Nephron progenitor cell (in vitro differentiated cells): ENCODE measurements at regions not wholly inside any gene's neighbourhood (a gene's known extent, or its start where the extent isn't known, plus 50 kb on each side); places are given as distances from the start of the nearest gene placed in this dataset.
A peak's percentile ranks its signal among the peaks of the same experiment; 100 is the strongest.
"Not testable (repeated sequence)": the region's sequence is repeated elsewhere in the genome, so short reads cannot be mapped to it uniquely, and the experiment has no call there.

ENCODE experiments used
- DNase-seq: peaks from one replicate; pipeline ENCODE4 v3.0.0; 2021
- H3K27ac Mint-ChIP-seq: 2 replicates; pipeline ENCODE4 v1.8.0; 2021; ENCODE audit warnings: mild to moderate bottlenecking, moderate library complexity, mixed read lengths
- H3K27me3 Mint-ChIP-seq: 2 replicates; pipeline ENCODE4 v1.8.0; 2021; ENCODE audit warnings: mild to moderate bottlenecking, low read depth, mixed read lengths; ENCODE audit not compliant: poor library complexity
- H3K36me3 Mint-ChIP-seq: 2 replicates; pipeline ENCODE4 v1.8.0; 2021; ENCODE audit warnings: low read depth, mixed read lengths
- H3K4me1 Mint-ChIP-seq: 2 replicates; pipeline ENCODE4 v1.8.0; 2021; ENCODE audit warnings: mixed read lengths
- H3K4me3 Mint-ChIP-seq: 2 replicates; pipeline ENCODE4 v1.8.0; 2021; ENCODE audit warnings: mild to moderate bottlenecking, moderate library complexity, mixed read lengths
- H3K9me3 Mint-ChIP-seq: 2 replicates; pipeline ENCODE4 v1.8.0; 2021; ENCODE audit warnings: mild to moderate bottlenecking, moderate library complexity, mixed read lengths
- TF ChIP-seq, protein P1 (sequence below): fragments of 200-600 bp; sonication (generic); IDR thresholded peaks from 2 replicates; pipeline ENCODE4 v1.5.0; 2021; ENCODE audit warnings: antibody characterized with exemption

GRCh38 chr20:40009542-40009941, 679.5 kb downstream of the MAFB start:
- TF ChIP-seq, protein P1, sequence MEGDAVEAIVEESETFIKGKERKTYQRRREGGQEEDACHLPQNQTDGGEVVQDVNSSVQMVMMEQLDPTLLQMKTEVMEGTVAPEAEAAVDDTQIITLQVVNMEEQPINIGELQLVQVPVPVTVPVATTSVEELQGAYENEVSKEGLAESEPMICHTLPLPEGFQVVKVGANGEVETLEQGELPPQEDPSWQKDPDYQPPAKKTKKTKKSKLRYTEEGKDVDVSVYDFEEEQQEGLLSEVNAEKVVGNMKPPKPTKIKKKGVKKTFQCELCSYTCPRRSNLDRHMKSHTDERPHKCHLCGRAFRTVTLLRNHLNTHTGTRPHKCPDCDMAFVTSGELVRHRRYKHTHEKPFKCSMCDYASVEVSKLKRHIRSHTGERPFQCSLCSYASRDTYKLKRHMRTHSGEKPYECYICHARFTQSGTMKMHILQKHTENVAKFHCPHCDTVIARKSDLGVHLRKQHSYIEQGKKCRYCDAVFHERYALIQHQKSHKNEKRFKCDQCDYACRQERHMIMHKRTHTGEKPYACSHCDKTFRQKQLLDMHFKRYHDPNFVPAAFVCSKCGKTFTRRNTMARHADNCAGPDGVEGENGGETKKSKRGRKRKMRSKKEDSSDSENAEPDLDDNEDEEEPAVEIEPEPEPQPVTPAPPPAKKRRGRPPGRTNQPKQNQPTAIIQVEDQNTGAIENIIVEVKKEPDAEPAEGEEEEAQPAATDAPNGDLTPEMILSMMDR: no peak
- H3K4me1 Mint-ChIP-seq: peaks cover 49% of the 10 kb centered on the region
- H3K9me3 Mint-ChIP-seq: peaks cover 11% of the 10 kb centered on the region
- DNase-seq: no peak
- H3K36me3 Mint-ChIP-seq: peaks cover 6% of the 10 kb centered on the region
- H3K27me3 Mint-ChIP-seq: no peaks in the 10 kb centered on the region
- no peak overlapping the region for H3K27ac Mint-ChIP-seq
- H3K4me3 Mint-ChIP-seq: no peak overlapping the region

GRCh38 chr20:40008177-40008576, 680.9 kb downstream of the MAFB start:
- Mint-ChIP-seq H3K27ac (no peak overlapping the region), H3K4me3 (no peak overlapping the region), H3K36me3 (peaks cover 6% of the 10 kb centered on the region), H3K27me3 (no peaks in the 10 kb centered on the region), H3K4me1 (peaks cover 57% of the 10 kb centered on the region), H3K9me3 (peaks cover 11% of the 10 kb centered on the region)
- no peak for DNase-seq
- TF ChIP-seq, protein P1: no peak

GRCh38 chr20:40006168-40006860, 682.7 kb downstream of the MAFB start:
- no peaks in the 10 kb centered on the region for H3K36me3 Mint-ChIP-seq
- TF ChIP-seq, protein P1: no peak
- H3K4me3 Mint-ChIP-seq: no peak overlapping the region
- DNase-seq: no peak
- H3K4me1 Mint-ChIP-seq: peaks cover 41% of the 10 kb centered on the region
- H3K9me3 Mint-ChIP-seq: no peaks in the 10 kb centered on the region
- H3K27me3 Mint-ChIP-seq: no peaks in the 10 kb centered on the region
- H3K27ac Mint-ChIP-seq: no peak overlapping the region

DNA sequence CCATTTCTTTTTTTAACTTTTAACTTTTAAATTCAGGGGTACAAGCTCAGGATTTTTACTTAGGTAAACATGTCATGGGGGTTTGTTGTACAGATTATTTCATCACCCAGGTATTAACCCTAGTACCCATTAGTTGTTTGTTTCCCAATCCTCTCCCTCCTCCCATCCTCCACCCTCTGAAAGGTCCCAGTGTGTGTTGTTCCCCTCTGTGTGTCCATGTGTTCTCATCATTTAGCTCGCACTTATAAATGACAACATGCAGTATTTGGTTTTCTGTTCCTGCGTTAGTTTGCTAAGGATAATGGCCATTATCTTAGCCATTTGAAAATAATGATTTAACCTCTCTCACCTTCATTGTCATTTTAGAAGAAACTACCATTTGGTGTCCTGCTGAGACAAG, 684.9 kb downstream of the MAFB start:
- H3K4me3 Mint-ChIP-seq, H3K9me3 Mint-ChIP-seq, DNase-seq, H3K27me3 Mint-ChIP-seq, H3K36me3 Mint-ChIP-seq: not testable (repeated sequence)
- H3K27ac Mint-ChIP-seq: peak overlapping the region; percentile 66
- H3K4me1 Mint-ChIP-seq: peaks cover 32% of the 10 kb centered on the region

DNA sequence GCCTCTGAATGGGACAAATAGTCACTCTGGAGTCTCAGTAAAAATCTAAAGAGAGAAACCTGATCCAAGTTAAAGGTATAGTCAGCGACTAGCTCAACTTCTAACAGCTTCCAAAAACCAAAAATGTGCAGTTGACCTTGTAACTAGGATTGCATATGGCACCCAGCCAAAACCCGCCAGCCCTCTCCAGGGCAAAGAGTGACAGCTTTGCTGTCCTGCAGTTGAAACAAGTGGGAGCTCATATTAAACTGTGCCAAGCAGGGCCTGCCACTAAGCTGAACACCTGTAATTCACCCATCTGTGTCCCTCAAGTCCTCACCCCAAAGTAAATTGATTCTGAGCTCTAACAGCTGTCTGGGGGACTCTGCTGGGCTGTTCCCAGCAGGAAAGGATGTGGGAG, 695.3 kb downstream of the MAFB start:
- TF ChIP-seq, protein P1: no peak
- Mint-ChIP-seq H3K27me3 (no peaks in the 10 kb centered on the region), H3K36me3 (peaks cover 16% of the 10 kb centered on the region), H3K4me3 (no peak overlapping the region), H3K4me1 (no peaks in the 10 kb centered on the region), H3K27ac (no peak overlapping the region), H3K9me3 (peaks cover 44% of the 10 kb centered on the region)
- DNase-seq: no peak

GRCh38 chr20:39990692-39991091, 698.3 kb downstream of the MAFB start:
- Mint-ChIP-seq H3K36me3 (peaks cover 16% of the 10 kb centered on the region), H3K4me1 (peaks cover 14% of the 10 kb centered on the region), H3K4me3 (no peak overlapping the region), H3K9me3 (peaks cover 30% of the 10 kb centered on the region), H3K27me3 (no peaks in the 10 kb centered on the region), H3K27ac (no peak overlapping the region)
- TF ChIP-seq, protein P1: no peak
- no peak for DNase-seq
